ENCODE measurements at regions not wholly inside any gene's neighbourhood (a gene's known extent, or its start where the extent isn't known, plus 50 kb on each side); places are given as distances from the start of the nearest gene placed in this dataset.
A peak's percentile ranks its signal among the peaks of the same experiment; 100 is the strongest.
"Not testable (repeated sequence)": the region's sequence is repeated elsewhere in the genome, so short reads cannot be mapped to it uniquely, and the experiment has no call there.

GRCh38 chr10:33773253-33773573, 438.7 kb upstream of the NRP1 start:
- TF ChIP-seq CTCF (IDR thresholded peaks at IDR 0.05) = no peak
- Histone ChIP-seq H3K4me1 (no peaks in the 10 kb centered on the region), H3K9me3 (no peaks in the 10 kb centered on the region), H3K4me3 (no peak overlapping the region), H3K27me3 (ENCODE audit: insufficient read depth in 3 of 3, low read length in 2 of 3) (no peaks in the 10 kb centered on the region), H3K27ac (no peak overlapping the region), H3K36me3 (ENCODE audit: insufficient read depth in 1 of 2, low read depth in 1 of 2) (no peaks in the 10 kb centered on the region)
- peak in 1 of 4 donors; percentile 46 for ATAC-seq
- intact Hi-C loops (cut with DNase I) = no loop called here
- DNase-seq = no peak
- 41 to 46% (median 44%) methylated on average over 4 of the region's 4 CpGs for WGBS, 3 donors

GRCh38 chr10:33772370-33773252, 438.1 kb upstream of the NRP1 start:
- H3K36me3 ChIP-seq (ENCODE audit: insufficient read depth in 1 of 2, low read depth in 1 of 2) = no peaks in the 10 kb centered on the region
- intact Hi-C loops (cut with DNase I) = no loop called here
- no peak for TF ChIP-seq CTCF (IDR thresholded peaks at IDR 0.05)
- no peaks in the 10 kb centered on the region for H3K9me3 ChIP-seq
- DNase-seq (peak; percentile 34 to 52), ATAC-seq (peak in 2 of 4 donors; percentile 28 to 51)
- no peaks in the 10 kb centered on the region for H3K4me1 ChIP-seq
- no peaks in the 10 kb centered on the region for H3K27me3 ChIP-seq (ENCODE audit: insufficient read depth in 3 of 3, low read length in 2 of 3)
- no peak overlapping the region for H3K27ac ChIP-seq
- WGBS, 3 donors = 56 to 67% (median 62%) methylated on average over 16 of the region's 16 CpGs
- H3K4me3 ChIP-seq = no peak overlapping the region

GRCh38 chr10:33771856-33772255, 437.4 kb upstream of the NRP1 start:
- DNase-seq; H3K9me3 ChIP-seq; H3K27me3 ChIP-seq (ENCODE audit: insufficient read depth in 3 of 3, low read length in 2 of 3); ATAC-seq; H3K4me3 ChIP-seq; H3K4me1 ChIP-seq; H3K27ac ChIP-seq; intact Hi-C loops (cut with DNase I); H3K36me3 ChIP-seq (ENCODE audit: insufficient read depth in 1 of 2, low read depth in 1 of 2): not testable (repeated sequence)
- WGBS, 3 donors = 67 to 71% (median 70%) methylated on average over 8 of the region's 8 CpGs

- no peak for DNase-seq
- Histone ChIP-seq H3K9me3 (no peaks in the 10 kb centered on the region), H3K4me3 (no peak overlapping the region), H3K27ac (no peak overlapping the region), H3K27me3 (ENCODE audit: insufficient read depth in 3 of 3, low read length in 2 of 3) (no peaks in the 10 kb centered on the region), H3K36me3 (ENCODE audit: insufficient read depth in 1 of 2, low read depth in 1 of 2) (no peaks in the 10 kb centered on the region), H3K4me1 (no peaks in the 10 kb centered on the region)
- no peak for ATAC-seq
- intact Hi-C loops (cut with DNase I) = no loop called here
- 77 to 93% (median 79%) methylated on average over 1 of the region's 1 CpG for WGBS, 3 donors
- TF ChIP-seq CTCF (IDR thresholded peaks at IDR 0.05) = no peak
Measured at GRCh38 chr10:33764694-33765185, 430.3 kb upstream of the NRP1 start.

- no peak for TF ChIP-seq CTCF (IDR thresholded peaks at IDR 0.05)
- no peak overlapping the region for H3K27ac ChIP-seq
- no peak overlapping the region for H3K4me3 ChIP-seq
- intact Hi-C loops (cut with DNase I) = no loop called here
- H3K4me1 ChIP-seq = no peaks in the 10 kb centered on the region
- H3K27me3 ChIP-seq (ENCODE audit: insufficient read depth in 3 of 3, low read length in 2 of 3) = no peaks in the 10 kb centered on the region
- no peak for DNase-seq
- no peaks in the 10 kb centered on the region for H3K36me3 ChIP-seq (ENCODE audit: insufficient read depth in 1 of 2, low read depth in 1 of 2)
- no peaks in the 10 kb centered on the region for H3K9me3 ChIP-seq
- 71 to 78% (median 76%) methylated on average over 12 of the region's 12 CpGs for WGBS, 3 donors
- ATAC-seq = no peak
Measured at GRCh38 chr10:33760056-33760943, 425.8 kb upstream of the NRP1 start.

Data from psoas muscle (tissue), 7 donors.